ENCODE measurements at regions not wholly inside any gene's neighbourhood (a gene's known extent, or its start where the extent isn't known, plus 50 kb on each side); places are given as distances from the start of the nearest gene placed in this dataset.

- Histone ChIP-seq H3K27me3 (ENCODE audit: control insufficient read depth in 2 of 2, insufficient read depth in 2 of 2, low read length in 2 of 2) (no peaks in the 10 kb centered on the region), H3K4me3 (ENCODE audit: low read length) (no peak overlapping the region), H3K4me1 (ENCODE audit: control insufficient read depth in 2 of 2, insufficient read depth in 2 of 2, low read length in 2 of 2) (no peaks in the 10 kb centered on the region), H3K36me3 (ENCODE audit: control insufficient read depth in 2 of 3, insufficient read depth in 3 of 3, low read length in 3 of 3) (no peaks in the 10 kb centered on the region), H3K27ac (ENCODE audit: low read depth, low read length) (no peak overlapping the region), H3K9me3 (ENCODE audit: control insufficient read depth in 2 of 3, low read length in 3 of 3) (no peaks in the 10 kb centered on the region)
- Mint-ChIP-seq H3K4me1 (no peaks in the 10 kb centered on the region), H3K4me3 (no peak overlapping the region), H3K9me3 (peaks cover 0 to 1% (median 0%) of the 10 kb centered on the region in 11 donors), H3K36me3 (no peaks in the 10 kb centered on the region), H3K27ac (no peak overlapping the region), H3K27me3 (peaks cover 2 to 38% (median 25%) of the 10 kb centered on the region in 5 donors)
- intact Hi-C loops (cut with micrococcal nuclease), result no loop called here
- CTCF ChIA-PET, result no interaction called here
- ATAC-seq (no peak), DNase-seq (no peak)
- POLR2A ChIA-PET, result no interaction called here
Observed at GRCh38 chr12:107983756-107984472, 145.2 kb upstream of the WSCD2 start.

GRCh38 chr12:107984973-107985372, 144.1 kb upstream of the WSCD2 start:
- no peak for ATAC-seq
- H3K27me3 Mint-ChIP-seq, result peaks cover 2 to 41% (median 34%) of the 10 kb centered on the region in 5 donors

GRCh38 chr12:107986183-107986582, 142.9 kb upstream of the WSCD2 start:
- no peaks in the 10 kb centered on the region for H3K36me3 Mint-ChIP-seq
- no peaks in the 10 kb centered on the region for H3K4me1 Mint-ChIP-seq
- no peaks in the 10 kb centered on the region for H3K4me1 ChIP-seq (ENCODE audit: control insufficient read depth in 2 of 2, insufficient read depth in 2 of 2, low read length in 2 of 2)
- no peaks in the 10 kb centered on the region for H3K27me3 ChIP-seq (ENCODE audit: control insufficient read depth in 2 of 2, insufficient read depth in 2 of 2, low read length in 2 of 2)
- CTCF ChIA-PET, result no interaction called here
- H3K27ac Mint-ChIP-seq, result no peak overlapping the region
- no peak for DNase-seq
- no peak for ATAC-seq
- no peak overlapping the region for H3K4me3 ChIP-seq (ENCODE audit: low read length)
- H3K4me3 Mint-ChIP-seq, result no peak overlapping the region
- intact Hi-C loops (cut with micrococcal nuclease), result no loop called here
- no peaks in the 10 kb centered on the region for H3K36me3 ChIP-seq (ENCODE audit: control insufficient read depth in 2 of 3, insufficient read depth in 3 of 3, low read length in 3 of 3)
- peaks cover 6 to 41% (median 36%) of the 10 kb centered on the region in 5 donors for H3K27me3 Mint-ChIP-seq
- no peaks in the 10 kb centered on the region for H3K9me3 Mint-ChIP-seq
- H3K27ac ChIP-seq (ENCODE audit: low read depth, low read length), result no peak overlapping the region
- H3K9me3 ChIP-seq (ENCODE audit: control insufficient read depth in 2 of 3, low read length in 3 of 3), result no peaks in the 10 kb centered on the region
- POLR2A ChIA-PET, result no interaction called here

More at GRCh38 chr12:107984973-107985372, 144.1 kb upstream of the WSCD2 start:
- no peaks in the 10 kb centered on the region for H3K27me3 ChIP-seq (ENCODE audit: control insufficient read depth in 2 of 2, insufficient read depth in 2 of 2, low read length in 2 of 2)
- ChIA-PET CTCF (no interaction called here), POLR2A (no interaction called here)
- Mint-ChIP-seq H3K36me3 (no peaks in the 10 kb centered on the region), H3K4me1 (no peaks in the 10 kb centered on the region), H3K4me3 (no peak overlapping the region), H3K9me3 (no peaks in the 10 kb centered on the region), H3K27ac (no peak overlapping the region)
- DNase-seq, result no peak
- no peak overlapping the region for H3K4me3 ChIP-seq (ENCODE audit: low read length)
- intact Hi-C loops (cut with micrococcal nuclease), result no loop called here
- H3K36me3 ChIP-seq (ENCODE audit: control insufficient read depth in 2 of 3, insufficient read depth in 3 of 3, low read length in 3 of 3), result no peaks in the 10 kb centered on the region
- H3K9me3 ChIP-seq (ENCODE audit: control insufficient read depth in 2 of 3, low read length in 3 of 3), result no peaks in the 10 kb centered on the region
- H3K27ac ChIP-seq (ENCODE audit: low read depth, low read length), result no peak overlapping the region
- H3K4me1 ChIP-seq (ENCODE audit: control insufficient read depth in 2 of 2, insufficient read depth in 2 of 2, low read length in 2 of 2), result no peaks in the 10 kb centered on the region

GRCh38 chr12:107990325-107990724, 138.8 kb upstream of the WSCD2 start:
- Histone ChIP-seq H3K4me1 (ENCODE audit: control insufficient read depth in 2 of 2, insufficient read depth in 2 of 2, low read length in 2 of 2) (no peaks in the 10 kb centered on the region), H3K27me3 (ENCODE audit: control insufficient read depth in 2 of 2, insufficient read depth in 2 of 2, low read length in 2 of 2) (no peaks in the 10 kb centered on the region), H3K4me3 (ENCODE audit: low read length) (no peak overlapping the region), H3K27ac (ENCODE audit: low read depth, low read length) (no peak overlapping the region), H3K36me3 (ENCODE audit: control insufficient read depth in 2 of 3, insufficient read depth in 3 of 3, low read length in 3 of 3) (no peaks in the 10 kb centered on the region), H3K9me3 (ENCODE audit: control insufficient read depth in 2 of 3, low read length in 3 of 3) (no peaks in the 10 kb centered on the region)
- Mint-ChIP-seq H3K9me3 (peaks cover 0 to 3% (median 0%) of the 10 kb centered on the region in 11 donors), H3K27ac (no peak overlapping the region), H3K4me1 (no peaks in the 10 kb centered on the region), H3K27me3 (peaks cover 4 to 38% (median 26%) of the 10 kb centered on the region in 5 donors), H3K36me3 (no peaks in the 10 kb centered on the region), H3K4me3 (no peak overlapping the region)
- ChIA-PET POLR2A (no interaction called here), CTCF (interaction anchor here (1.5 kb wide), 1 partner anchor 522 kb away, joined by 4 read pairs; no protein-coding TSS in a partner anchor)
- DNase-seq, result peak in 4 of 9 donors; percentile 5 to 32 (median 10)
- ATAC-seq, result no peak
- intact Hi-C loops (cut with micrococcal nuclease), result no loop called here

- ChIA-PET CTCF (no interaction called here), POLR2A (no interaction called here)
- Mint-ChIP-seq H3K36me3 (no peaks in the 10 kb centered on the region), H3K9me3 (peaks cover 0 to 14% (median 3%) of the 10 kb centered on the region in 11 donors), H3K27ac (no peak overlapping the region), H3K4me1 (no peaks in the 10 kb centered on the region), H3K27me3 (peaks cover 9 to 55% (median 43%) of the 10 kb centered on the region in 5 donors), H3K4me3 (no peak overlapping the region)
- Histone ChIP-seq H3K4me3 (ENCODE audit: low read length) (no peak overlapping the region), H3K27me3 (ENCODE audit: control insufficient read depth in 2 of 2, insufficient read depth in 2 of 2, low read length in 2 of 2) (peaks cover 0 to 3% of the 10 kb centered on the region in 2 donors), H3K36me3 (ENCODE audit: control insufficient read depth in 2 of 3, insufficient read depth in 3 of 3, low read length in 3 of 3) (no peaks in the 10 kb centered on the region), H3K9me3 (ENCODE audit: control insufficient read depth in 2 of 3, low read length in 3 of 3) (no peaks in the 10 kb centered on the region), H3K27ac (ENCODE audit: low read depth, low read length) (no peak overlapping the region), H3K4me1 (ENCODE audit: control insufficient read depth in 2 of 2, insufficient read depth in 2 of 2, low read length in 2 of 2) (no peaks in the 10 kb centered on the region)
- no peak for ATAC-seq
- intact Hi-C loops (cut with micrococcal nuclease), result no loop called here
- DNase-seq, result no peak
Observed at GRCh38 chr12:107992029-107992428, 137.1 kb upstream of the WSCD2 start.

GRCh38 chr12:107992870-107993451, 136.1 kb upstream of the WSCD2 start:
- ChIA-PET CTCF (no interaction called here), POLR2A (no interaction called here)
- Histone ChIP-seq H3K4me3 (ENCODE audit: low read length) (no peak overlapping the region), H3K36me3 (ENCODE audit: control insufficient read depth in 2 of 3, insufficient read depth in 3 of 3, low read length in 3 of 3) (no peaks in the 10 kb centered on the region), H3K9me3 (ENCODE audit: control insufficient read depth in 2 of 3, low read length in 3 of 3) (no peaks in the 10 kb centered on the region), H3K27ac (ENCODE audit: low read depth, low read length) (no peak overlapping the region), H3K4me1 (ENCODE audit: control insufficient read depth in 2 of 2, insufficient read depth in 2 of 2, low read length in 2 of 2) (no peaks in the 10 kb centered on the region), H3K27me3 (ENCODE audit: control insufficient read depth in 2 of 2, insufficient read depth in 2 of 2, low read length in 2 of 2) (peaks cover 0 to 3% of the 10 kb centered on the region in 2 donors)
- H3K9me3 Mint-ChIP-seq, result peaks cover 0 to 19% (median 4%) of the 10 kb centered on the region in 11 donors
- intact Hi-C loops (cut with micrococcal nuclease), result no loop called here
- peak; percentile 36 for ATAC-seq
- no peak for DNase-seq
- no peak overlapping the region for H3K4me3 Mint-ChIP-seq
- no peak overlapping the region for H3K27ac Mint-ChIP-seq
- H3K27me3 Mint-ChIP-seq, result peaks cover 12 to 59% (median 47%) of the 10 kb centered on the region in 5 donors
- H3K4me1 Mint-ChIP-seq, result no peaks in the 10 kb centered on the region
- no peaks in the 10 kb centered on the region for H3K36me3 Mint-ChIP-seq

GRCh38 chr12:107998863-107999262, 130.2 kb upstream of the WSCD2 start:
- peaks cover 0 to 4% (median 0%) of the 10 kb centered on the region in 5 donors for H3K36me3 Mint-ChIP-seq
- H3K4me1 Mint-ChIP-seq, result no peaks in the 10 kb centered on the region
- H3K9me3 ChIP-seq (ENCODE audit: control insufficient read depth in 2 of 3, low read length in 3 of 3), result peaks cover 0 to 10% (median 0%) of the 10 kb centered on the region in 3 experiments
- peaks cover 0 to 52% (median 13%) of the 10 kb centered on the region in 11 donors for H3K9me3 Mint-ChIP-seq
- no peak overlapping the region for H3K27ac Mint-ChIP-seq
- intact Hi-C loops (cut with micrococcal nuclease), result no loop called here
- H3K27ac ChIP-seq (ENCODE audit: low read depth, low read length), result no peak overlapping the region
- DNase-seq (no peak), ATAC-seq (no peak)
- H3K4me3 Mint-ChIP-seq, result no peak overlapping the region
- H3K4me1 ChIP-seq (ENCODE audit: control insufficient read depth in 2 of 2, insufficient read depth in 2 of 2, low read length in 2 of 2), result no peaks in the 10 kb centered on the region
- H3K27me3 ChIP-seq (ENCODE audit: control insufficient read depth in 2 of 2, insufficient read depth in 2 of 2, low read length in 2 of 2), result peaks cover 0 to 3% of the 10 kb centered on the region in 2 donors
- no peaks in the 10 kb centered on the region for H3K36me3 ChIP-seq (ENCODE audit: control insufficient read depth in 2 of 3, insufficient read depth in 3 of 3, low read length in 3 of 3)
- ChIA-PET POLR2A (no interaction called here), CTCF (no interaction called here)
- peaks cover 8 to 72% (median 55%) of the 10 kb centered on the region in 5 donors for H3K27me3 Mint-ChIP-seq
- no peak overlapping the region for H3K4me3 ChIP-seq (ENCODE audit: low read length)

Data from naive thymus-derived CD4-positive, alpha-beta T cell (primary cell).